ENCODE measurements at regions not wholly inside any gene's neighbourhood (a gene's known extent, or its start where the extent isn't known, plus 50 kb on each side); places are given as distances from the start of the nearest gene placed in this dataset.
"Not testable (repeated sequence)": the region's sequence is repeated elsewhere in the genome, so short reads cannot be mapped to it uniquely, and the experiment has no call there.

DNA sequence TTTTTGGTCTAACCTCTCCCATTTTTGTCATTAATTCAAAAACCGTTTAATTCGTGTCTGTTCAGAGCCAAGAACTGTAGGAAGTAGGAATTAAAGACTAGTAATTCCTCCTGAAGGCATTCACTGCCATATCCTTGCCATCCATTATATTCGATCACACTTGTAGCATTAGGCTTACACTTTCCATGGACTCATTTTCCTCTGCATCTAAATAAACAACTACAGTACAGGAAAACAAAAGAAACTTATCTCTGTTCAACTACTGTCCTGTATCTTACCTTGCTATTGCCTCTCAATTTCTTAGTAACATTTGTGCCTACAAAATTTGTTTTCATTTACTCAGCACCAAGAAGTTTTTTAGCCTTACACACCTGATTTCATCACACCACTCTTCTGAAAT is 111.6 kb upstream of the SEMA3C start:
- DNase-seq, result no peak

DNA sequence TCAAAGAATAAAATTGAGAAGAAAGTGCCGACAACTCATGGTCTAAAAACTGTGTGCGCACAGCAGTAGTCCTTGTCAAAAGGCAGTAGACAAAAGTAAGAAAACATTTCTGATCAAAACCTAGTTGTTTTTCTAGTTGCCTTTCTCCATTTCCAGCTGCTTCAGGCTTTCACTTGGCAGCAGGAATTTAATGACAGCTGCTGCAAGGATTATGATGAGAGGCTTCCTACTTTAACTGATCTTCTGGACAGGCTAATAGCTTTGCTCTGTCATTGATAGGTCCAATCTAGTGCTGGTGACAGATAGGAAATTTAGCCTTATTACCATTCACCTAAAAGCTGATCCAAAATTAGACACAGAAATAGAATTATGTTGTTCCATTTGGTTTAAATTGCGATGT is 110.7 kb upstream of the SEMA3C start:
- DNase-seq, result peak; percentile 38 to 66

DNA sequence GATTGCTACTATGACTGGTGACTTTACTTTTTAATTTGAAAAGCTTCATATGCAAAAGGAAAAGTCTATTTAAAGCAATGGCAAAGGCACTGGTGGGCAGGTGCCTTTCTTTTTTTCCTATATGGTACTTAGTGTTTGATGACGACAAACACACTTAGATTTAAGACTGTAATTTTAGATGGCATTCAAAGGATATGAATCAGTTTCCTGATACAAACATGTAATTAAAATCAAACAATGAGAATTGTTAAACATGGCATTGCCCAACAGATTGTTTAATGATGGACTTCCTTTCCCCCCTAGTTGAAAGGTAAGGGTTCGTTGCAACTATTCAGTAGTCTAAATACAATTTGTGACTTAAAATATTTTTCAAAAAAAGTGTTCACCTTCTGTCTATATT is 106.5 kb upstream of the SEMA3C start:
- DNase-seq, result no peak

DNA sequence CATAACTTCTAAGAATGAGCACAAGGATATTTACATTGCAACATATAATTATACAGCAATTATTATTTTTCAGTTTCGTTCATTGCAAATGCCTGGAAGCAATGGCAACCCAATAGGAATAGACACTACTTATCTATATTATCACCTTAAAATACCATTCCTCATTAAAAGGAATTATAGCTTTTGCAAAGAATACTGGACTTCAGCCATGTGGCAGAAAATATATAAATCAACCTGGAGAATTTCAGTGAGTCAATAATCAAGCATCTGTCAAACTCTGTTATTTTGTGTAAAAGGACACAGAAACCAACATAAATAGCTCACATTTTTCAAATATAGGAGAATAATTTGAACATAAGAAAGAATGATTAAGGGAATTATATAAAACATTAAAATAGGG is 96.1 kb upstream of the SEMA3C start:
- no peak for DNase-seq

DNA sequence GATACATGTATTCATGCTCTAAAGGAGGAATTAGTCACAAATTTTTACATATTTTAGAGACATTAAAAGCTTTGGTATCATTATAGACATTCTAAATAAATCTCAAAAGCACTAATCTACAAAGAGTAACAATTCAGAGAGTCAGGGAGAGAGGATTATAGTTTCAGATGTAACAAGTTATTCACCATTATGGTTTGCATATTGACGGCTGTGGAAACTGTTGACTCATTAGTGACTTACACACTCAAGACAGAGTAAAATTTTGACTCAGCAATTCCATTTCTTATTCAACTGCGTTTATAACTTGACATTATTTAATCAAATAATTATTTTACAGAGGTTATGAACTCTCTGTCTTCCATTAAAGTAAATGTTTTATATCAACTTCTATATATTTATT is 95.4 kb upstream of the SEMA3C start:
- DNase-seq, result no peak

DNA sequence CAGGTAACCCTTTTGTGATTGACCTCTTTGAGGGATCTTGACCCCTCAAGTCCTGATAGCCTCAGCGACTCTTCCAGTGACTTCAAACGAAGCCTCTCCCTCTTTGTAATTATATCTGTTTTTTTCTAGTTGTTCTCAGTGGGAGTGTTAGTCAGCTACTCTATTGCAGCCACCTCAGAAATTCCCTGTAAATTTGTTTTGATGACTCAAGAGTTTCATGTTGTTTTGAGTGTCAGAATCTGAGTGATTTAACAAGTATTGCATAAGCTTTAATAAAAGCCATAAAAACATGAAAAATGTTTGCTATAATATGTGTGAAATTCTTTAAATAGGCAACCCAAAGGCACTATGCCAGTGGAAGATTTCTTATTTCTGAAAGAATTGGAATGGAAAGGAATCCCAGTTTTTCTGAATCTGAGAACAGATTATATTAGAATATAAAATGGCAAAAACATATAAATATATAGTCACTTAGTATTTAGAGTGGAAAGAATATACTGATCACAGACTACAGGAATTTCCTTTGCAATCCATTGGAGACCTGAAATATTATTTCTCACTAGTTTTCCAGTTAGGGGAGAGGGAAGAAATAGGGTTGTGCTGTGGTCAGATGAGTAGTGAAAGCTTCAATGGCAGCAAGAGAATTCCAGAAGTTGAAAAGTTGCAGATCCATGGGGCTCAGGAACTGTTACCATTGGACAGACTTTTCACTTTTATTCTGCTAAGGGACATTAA is 94.4 kb upstream of the SEMA3C start:
- DNase-seq, result no peak

DNA sequence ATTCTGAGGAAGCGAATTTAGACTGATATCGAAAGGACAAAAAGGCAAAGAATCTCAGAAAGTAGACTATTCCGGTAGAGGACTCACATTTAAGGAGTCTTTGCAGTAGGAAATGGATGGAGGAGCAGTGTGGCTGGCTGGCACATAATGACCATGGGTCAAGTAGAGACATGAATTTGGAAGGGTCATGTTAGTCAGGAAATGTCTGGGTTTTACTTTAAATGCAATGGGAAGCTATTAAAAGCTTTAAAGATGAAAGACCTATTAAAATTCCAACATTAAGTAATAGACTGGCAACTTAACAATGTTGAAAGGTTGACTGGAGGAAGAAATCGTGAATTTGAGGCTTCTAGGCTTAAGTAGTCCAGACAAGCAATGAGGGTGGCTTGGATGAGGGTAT is 90.0 kb upstream of the SEMA3C start:
- no peak for DNase-seq

DNA sequence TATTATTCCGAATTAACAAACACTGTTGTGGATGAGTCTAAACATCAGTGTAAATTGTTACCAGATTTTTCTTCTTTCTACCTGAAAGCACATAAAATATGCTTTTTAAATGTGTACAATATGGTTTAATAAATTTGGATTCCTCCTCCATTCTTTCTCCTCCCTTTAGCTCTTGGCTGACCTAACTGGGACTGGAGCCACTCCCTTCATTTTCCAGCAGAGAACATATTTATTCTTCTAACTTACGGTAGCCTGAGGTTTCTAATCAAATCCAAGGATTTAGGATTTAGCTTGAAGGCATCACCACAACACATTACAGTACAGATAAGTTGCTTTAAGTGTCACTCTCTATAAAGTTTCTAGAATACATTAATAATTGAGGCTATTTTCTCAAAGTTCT is 88.2 kb upstream of the SEMA3C start:
- DNase-seq, result no peak

DNA sequence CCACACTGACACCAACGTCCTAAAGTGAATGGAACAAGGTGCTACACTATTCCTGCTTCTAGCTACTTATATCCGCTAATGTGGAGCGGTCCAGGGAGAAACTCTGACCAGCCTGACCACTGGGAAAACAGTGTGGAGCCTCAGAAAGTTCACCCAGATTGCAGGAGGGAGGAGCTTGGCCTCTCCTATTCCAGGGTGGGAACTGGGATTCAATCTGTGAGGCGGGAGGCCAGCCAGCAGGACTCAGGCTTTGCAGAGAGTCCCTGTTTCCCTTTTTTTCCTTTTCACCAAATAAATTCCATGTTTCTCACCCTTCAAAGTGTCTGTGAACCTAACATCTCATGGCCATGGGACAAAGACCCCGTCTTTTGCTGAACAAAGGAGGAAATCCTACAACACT is 86.4 kb upstream of the SEMA3C start:
- peak; percentile 10 to 38 for DNase-seq

DNA sequence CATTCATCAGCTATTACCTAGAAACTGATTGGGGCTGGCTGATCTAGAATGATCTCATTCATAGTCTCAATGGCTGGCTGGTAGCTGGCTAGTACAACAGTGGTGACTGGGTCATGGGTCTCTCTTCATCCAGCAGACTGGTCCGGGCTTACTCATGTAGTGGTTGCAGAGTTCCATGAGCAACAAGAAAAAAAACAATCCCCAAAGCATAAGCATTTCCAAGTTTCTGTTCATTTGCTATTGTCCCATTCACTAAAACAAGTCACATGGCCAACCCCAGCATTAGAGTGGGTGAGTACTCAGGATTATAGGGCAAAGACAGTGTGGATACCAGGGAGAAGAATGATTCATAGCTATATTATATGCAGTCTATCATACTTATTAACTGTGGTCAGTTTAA is 85.2 kb upstream of the SEMA3C start:
- peak in 1 of 2 experiments; percentile 18 for DNase-seq

DNA sequence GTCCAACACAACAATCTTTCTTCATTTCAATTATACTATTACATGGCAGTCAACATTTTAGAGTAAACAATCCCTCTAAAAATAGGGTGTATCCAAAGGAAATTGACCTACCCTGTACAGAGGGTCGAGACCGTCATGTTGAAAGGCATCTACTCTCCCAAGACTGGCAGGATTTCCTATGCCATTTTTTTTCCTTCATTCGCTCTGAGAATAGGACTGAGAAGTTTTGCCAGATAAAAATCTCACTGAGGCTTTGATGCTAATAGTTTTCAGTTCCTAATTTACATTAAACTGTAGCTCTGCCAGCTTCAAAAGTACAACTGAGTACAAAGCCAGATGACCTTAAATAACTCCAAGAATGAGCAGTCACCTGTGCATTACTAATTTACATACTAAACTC is 84.5 kb upstream of the SEMA3C start:
- DNase-seq, result peak; percentile 13 to 37

DNA sequence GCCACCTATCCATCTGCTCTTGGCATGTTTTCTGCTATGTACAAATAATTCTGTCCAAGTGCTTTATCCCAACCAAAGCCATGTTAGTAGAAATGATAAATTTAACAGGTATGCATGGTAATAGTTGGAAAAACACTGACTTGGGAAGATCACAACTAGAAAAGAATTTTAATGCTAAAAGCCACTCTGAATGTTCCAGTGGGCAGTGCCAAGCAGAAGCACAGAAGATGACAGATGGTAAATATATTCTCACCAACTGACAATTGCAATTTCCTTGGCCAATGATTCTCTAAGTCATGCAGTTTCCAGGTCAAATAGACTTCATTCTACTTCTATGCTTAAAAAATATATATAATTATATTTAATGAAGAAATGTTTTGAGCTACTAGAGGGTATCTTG is 83.6 kb upstream of the SEMA3C start:
- peak; percentile 24 to 52 for DNase-seq

DNA sequence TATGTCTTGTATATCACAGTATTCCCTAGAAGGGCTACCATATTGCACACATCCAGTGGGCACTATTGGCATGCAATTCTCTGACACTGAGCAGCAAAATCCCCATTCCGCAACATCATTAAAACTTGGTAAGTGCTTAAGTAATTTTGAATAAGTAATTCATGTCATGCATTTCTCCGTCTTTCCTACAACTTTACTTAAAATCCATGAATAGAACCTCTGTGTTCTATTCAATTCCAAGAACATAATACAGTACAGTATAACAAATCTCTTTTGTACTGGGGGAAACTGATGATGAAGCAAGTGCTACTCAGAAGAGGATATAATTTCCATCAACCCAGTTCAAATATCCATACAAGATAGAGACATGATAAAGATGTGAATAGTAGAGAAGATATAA is 80.9 kb upstream of the SEMA3C start:
- DNase-seq, result no peak

DNA sequence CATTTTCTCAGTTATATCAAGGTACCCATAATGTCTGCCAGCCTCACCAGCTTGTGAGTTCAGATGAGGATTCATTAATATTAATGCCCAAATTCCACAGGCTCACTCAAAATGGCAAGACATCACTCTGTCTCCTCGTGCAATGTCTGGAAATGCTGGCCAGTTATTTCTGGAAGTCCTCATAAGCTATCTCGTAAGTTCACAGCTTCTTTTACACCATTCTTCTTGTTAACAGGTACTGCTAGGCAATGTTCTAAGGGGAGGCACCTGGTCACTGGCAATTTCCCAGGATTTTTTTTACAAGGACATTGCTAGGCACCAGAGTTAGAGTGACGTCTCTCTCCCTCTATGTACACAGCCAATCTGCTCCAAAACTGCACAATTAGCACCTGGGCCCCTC is 80.2 kb upstream of the SEMA3C start:
- peak in 1 of 2 experiments; percentile 9 for DNase-seq

DNA sequence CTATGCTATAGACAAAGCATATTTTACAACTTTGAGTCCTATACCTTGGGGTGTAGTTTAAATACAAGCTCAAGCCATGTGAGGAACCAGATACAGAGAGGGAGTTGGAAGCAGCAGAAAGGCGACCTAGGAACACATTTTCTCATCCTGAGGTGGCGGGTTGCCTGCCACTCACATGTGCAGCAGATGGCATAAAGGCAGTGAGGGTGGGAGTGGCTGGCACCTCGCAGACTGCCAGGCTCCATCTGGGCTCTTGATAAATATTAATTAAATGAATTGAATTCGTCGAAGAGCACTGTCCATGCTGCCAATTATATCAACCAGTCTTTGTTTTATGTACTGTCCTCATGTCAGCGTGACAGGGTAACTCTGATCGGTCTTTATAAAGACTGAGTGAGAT is 79.0 kb upstream of the SEMA3C start:
- DNase-seq, result peak; percentile 61 to 88

DNA sequence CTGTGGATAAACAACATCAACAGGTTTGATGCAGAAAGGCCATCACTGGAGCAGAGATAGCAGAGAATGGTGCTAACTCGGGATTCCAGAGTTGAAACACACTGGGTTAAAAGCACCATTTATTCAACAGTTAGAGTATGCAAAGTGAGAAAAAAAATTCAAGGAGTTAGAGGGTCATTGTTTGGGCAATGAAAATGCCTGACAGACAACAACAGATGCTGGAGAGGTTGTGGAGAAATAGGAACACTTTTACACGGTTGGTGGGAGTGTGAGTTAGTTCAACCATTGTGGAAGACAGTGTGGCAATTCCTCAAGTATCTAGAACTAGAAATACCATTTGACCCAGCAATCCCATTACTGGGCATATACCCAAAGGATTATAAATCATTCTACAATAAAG is 77.4 kb upstream of the SEMA3C start:
- not testable (repeated sequence) for DNase-seq

DNA sequence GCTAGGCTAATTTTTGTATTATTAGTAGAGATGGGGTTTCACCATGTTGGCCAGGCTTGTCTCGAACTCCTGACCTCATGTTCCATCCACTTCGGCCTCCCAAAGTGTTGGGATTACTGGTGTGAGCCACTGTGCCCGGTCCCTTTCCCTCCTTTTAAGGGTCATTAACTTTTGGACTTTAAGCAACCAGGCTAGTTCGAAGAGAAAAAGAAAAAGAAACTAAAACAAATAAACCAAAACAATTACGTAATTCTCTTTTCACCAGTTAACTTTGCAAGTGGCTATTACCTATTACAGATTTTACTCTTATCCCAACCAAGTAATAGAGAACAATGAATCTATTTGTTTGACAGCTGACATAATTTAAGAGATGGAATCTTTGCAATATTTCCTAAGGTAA is 72.8 kb upstream of the SEMA3C start:
- no peak for DNase-seq

DNA sequence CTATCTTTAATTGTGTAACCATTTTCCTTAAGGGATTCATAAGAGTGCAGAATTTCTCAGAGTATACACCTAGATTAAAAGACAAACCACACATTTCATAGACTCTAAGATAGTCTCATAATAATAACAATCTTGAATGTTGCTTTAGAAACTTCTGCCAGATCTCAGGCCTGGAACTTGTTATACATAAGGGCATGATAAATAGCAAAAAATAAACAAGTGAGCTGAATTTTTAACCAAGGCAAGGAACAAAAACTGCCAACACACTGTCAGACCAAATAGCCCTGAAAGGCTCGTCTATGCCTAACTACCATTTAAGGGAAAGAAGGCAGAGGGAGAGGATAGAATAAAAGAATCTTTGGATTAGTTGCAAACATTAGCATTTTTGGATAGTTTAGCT is 65.8 kb upstream of the SEMA3C start:
- DNase-seq, result no peak

DNA sequence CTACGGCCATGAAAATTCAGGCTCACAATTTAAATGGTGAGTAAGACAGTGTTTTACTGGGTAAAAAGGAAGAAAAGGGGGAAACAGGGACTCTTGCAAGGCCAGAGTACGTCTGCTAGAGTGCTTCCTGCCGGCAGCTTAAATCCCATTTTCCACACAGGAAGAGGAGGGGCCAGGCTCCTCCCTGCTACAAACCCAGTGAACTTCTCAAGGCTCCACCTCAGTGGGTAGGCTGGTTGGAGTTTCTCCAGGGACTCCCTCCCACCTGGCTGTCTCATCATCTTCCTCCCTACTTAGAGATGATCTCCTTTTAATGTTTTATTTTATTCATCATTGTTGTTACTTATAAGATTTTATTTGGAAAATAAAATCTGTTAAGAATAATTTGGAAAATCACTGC is 62.6 kb upstream of the SEMA3C start:
- DNase-seq, result no peak

DNA sequence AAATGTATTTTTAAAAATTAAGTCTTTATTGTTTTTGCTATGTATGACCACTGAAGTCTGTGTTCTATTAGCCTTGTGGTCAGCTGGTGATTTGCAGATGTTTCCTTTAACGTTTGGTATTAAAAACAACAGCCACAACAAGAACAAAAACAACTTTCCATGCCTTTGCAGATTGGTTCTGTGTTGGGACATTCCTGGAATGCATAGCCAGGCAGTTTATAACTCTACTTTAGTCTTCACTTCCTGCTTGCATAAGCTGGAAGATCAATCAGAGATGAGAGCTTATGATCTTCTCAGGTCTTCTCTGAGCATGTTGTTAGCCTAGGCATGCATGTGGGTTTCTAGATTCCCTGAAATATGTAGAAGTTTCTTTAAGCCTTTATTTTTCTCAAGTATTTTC is 58.9 kb upstream of the SEMA3C start:
- no peak for DNase-seq

DNA sequence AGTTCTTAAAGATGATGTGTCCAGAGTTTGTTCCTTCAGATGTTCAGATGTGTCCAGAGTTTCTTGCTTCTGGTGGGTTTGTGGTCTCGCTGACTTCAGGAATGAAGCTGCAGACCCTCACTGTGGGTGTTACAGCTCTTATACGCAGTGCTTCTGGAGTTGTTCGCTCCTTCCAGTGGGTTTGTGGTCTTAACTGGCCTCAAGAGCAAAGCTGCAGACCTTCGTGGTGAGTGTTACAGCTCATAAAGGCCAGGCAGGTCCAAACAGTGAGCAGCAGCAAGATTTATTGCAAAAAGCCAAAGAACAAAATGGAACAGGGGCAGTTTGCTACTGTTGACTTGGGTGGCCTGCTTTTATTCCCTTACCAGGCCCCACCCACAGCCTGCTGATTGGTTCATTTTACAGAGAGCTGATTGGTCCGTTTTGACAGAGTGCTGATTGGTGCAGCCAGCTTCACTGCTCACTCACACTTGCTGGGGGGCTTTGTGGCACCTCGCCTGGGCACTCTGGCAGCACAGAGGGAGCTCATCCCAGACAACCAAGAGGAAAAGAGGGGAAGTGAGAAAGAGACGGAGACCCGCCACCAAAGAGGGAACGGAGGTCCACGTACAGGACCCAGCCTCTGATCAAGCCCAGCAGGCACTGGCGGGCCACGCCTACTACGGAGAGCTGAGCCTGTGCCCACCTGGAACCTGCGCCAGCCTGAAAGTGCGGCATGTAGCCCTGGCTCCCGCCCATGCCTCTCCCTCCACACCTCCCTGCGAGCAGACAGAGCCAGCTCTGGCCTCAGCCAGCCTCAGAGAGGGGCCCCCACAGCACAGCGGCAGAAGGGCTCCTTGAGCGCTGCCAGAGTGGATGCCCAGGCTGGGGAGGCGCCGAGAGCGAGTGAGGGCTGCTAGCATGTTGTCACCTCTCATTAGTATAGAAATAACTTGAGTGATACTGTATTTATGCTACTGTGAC is 55.8 kb upstream of the SEMA3C start:
- DNase-seq, result no peak

DNA sequence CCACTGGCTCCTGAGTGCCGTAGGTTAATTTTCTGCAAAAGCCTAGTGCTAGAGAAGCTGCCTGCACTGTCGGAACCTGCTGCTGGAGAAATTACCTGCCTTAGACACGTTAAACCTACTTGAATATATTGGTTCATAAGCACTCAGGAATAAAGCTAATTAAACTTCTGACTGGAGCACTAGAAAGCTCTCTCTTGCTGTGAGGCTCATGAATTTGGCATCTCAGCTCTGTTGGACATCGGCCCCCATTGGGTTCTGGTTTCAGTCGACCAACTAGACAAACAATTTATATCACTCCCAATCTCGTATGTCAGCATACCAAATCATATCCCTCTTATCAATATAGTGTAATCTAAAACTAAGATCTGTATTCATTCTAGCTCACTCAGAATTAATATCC is 52.4 kb upstream of the SEMA3C start:
- DNase-seq, result no peak

Measured in NCI-H446 (cell line).